Lower leg skin (tissue), 3 donors: ENCODE measurements at regions not wholly inside any gene's neighbourhood (a gene's known extent, or its start where the extent isn't known, plus 50 kb on each side); places are given as distances from the start of the nearest gene placed in this dataset.
"Not testable (repeated sequence)": the region's sequence is repeated elsewhere in the genome, so short reads cannot be mapped to it uniquely, and the experiment has no call there.

Experiments
- CTCF ChIP-seq, 3 donors: fragments of 450-650 bp; IDR thresholded peaks; one replicate each; pipeline ENCODE4 v1.5.1; 2016; ENCODE audit warnings: antibody characterized with exemption in 3 of 3, mild to moderate bottlenecking in 3 of 3, moderate library complexity in 2 of 3
- POLR2A ChIP-seq, 2 donors: fragments of 450-650 bp; IDR thresholded peaks; one replicate each; pipeline ENCODE4 v1.6.1; 2016 to 2017; ENCODE audit warnings: antibody characterized with exemption in 2 of 2, mild to moderate bottlenecking in 1 of 2, moderate library complexity in 1 of 2

DNA sequence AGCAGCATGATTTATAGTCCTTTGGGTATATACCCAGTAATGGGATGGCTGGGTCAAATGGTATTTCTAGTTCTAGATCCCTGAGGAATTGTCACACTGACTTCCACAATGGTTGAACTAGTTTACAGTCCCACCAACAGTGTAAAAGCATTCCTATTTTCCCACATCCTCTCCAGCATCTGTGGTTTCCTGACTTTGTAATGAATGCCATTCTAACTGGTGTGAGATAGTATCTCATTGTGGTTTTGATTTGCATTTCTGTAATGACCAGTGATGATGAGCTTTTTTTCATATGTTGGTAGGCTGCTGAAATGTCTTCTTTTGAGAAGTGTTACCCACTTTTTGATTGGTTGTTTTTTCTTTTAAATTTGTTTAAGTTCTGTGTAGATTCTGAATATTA, 245.2 kb downstream of the SYT10 start:
- TF ChIP-seq CTCF, POLR2A (IDR thresholded peaks at IDR 0.05): not testable (repeated sequence)
